ENCODE measurements at regions not wholly inside any gene's neighbourhood (a gene's known extent, or its start where the extent isn't known, plus 50 kb on each side); places are given as distances from the start of the nearest gene placed in this dataset.
"Not testable (repeated sequence)": the region's sequence is repeated elsewhere in the genome, so short reads cannot be mapped to it uniquely, and the experiment has no call there.

DNA sequence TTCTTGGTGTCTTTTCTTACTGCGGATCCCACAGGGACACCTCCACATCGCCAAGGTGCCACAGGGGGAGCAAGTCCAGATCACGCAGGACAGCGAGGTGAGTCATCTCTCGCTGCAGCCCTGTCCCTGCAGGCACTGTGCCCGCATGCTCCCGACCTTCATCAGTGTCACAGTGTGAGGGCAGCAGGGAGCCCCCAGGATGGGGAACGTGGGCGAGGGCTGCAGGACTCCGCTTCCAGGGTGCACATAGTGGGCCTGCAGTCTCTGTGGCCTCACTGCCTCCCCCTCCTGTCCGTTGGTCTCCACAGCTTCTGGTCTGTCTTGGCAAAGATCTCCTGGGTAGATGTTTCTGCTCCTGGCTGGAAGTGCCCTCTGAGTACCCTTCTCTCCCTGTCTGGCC, 78.0 kb downstream of the NPIPB11 start:
- not testable (repeated sequence) for TF ChIP-seq EZH2phosphoT487 (IDR thresholded peaks at IDR 0.05; ENCODE audit: borderline replicate concordance, low read depth, low read length)
- TF ChIP-seq, protein P1, sequence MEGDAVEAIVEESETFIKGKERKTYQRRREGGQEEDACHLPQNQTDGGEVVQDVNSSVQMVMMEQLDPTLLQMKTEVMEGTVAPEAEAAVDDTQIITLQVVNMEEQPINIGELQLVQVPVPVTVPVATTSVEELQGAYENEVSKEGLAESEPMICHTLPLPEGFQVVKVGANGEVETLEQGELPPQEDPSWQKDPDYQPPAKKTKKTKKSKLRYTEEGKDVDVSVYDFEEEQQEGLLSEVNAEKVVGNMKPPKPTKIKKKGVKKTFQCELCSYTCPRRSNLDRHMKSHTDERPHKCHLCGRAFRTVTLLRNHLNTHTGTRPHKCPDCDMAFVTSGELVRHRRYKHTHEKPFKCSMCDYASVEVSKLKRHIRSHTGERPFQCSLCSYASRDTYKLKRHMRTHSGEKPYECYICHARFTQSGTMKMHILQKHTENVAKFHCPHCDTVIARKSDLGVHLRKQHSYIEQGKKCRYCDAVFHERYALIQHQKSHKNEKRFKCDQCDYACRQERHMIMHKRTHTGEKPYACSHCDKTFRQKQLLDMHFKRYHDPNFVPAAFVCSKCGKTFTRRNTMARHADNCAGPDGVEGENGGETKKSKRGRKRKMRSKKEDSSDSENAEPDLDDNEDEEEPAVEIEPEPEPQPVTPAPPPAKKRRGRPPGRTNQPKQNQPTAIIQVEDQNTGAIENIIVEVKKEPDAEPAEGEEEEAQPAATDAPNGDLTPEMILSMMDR (conservative IDR thresholded peaks at IDR 0.05; ENCODE audit: low read length) = not testable (repeated sequence)
